HAP-1 (cell line): ENCODE measurements at regions not wholly inside any gene's neighbourhood (a gene's known extent, or its start where the extent isn't known, plus 50 kb on each side); places are given as distances from the start of the nearest gene placed in this dataset.
A peak's percentile ranks its signal among the peaks of the same experiment; 100 is the strongest.

Experiments
- DNase-seq, 2 experiments: peaks; one replicate each; pipeline ENCODE4 v3.0.0-alpha.2; 2016 to 2020; ENCODE audit warnings: low spot score in 2 of 2
- H3K27me3 ChIP-seq: fragments of 250-450 bp; sonication (Bioruptor Pico); 2 replicates; pipeline ENCODE4 v1.5.1; 2020; ENCODE audit warnings: low read depth, mild to moderate bottlenecking, moderate library complexity
- H3K36me3 ChIP-seq: fragments of 250-450 bp; sonication (Bioruptor Pico); replicated peaks from 2 replicates; pipeline ENCODE4 v1.5.1; 2020; ENCODE audit warnings: mild to moderate bottlenecking
- H3K4me1 ChIP-seq: fragments of 250-450 bp; sonication (Bioruptor Pico); 2 replicates; pipeline ENCODE4 v1.5.1; 2020; ENCODE audit warnings: mild to moderate bottlenecking
- H3K4me3 ChIP-seq: fragments of 250-450 bp; sonication (Bioruptor Pico); 2 replicates; pipeline ENCODE4 v1.5.1; 2020; ENCODE audit warnings: mild to moderate bottlenecking, moderate library complexity
- H3K9me3 ChIP-seq: fragments of 250-450 bp; sonication (Bioruptor Pico); 2 replicates; pipeline ENCODE4 v1.5.1; 2020; ENCODE audit warnings: mild to moderate bottlenecking, moderate library complexity
- in situ Hi-C: fragments of 300-500 bp; cut with MboI; formaldehyde crosslinking; loops from 3 replicates; pipeline ENCODE4 v1.14.3; 2020; ENCODE audit warnings: low sequenced_read_pairs, inconsistent platforms, mixed read lengths

- no peak for DNase-seq
Measured at GRCh38 chr3:59559721-59560435, 510.1 kb upstream of the CFAP20DC start.

GRCh38 chr3:59558906-59559720, 509.3 kb upstream of the CFAP20DC start:
- DNase-seq = no peak
- in situ Hi-C loops = no loop called here

More at GRCh38 chr3:59559721-59560435, 510.1 kb upstream of the CFAP20DC start:
- H3K4me3 ChIP-seq = no peak overlapping the region
- in situ Hi-C loops = no loop called here
- no peaks in the 10 kb centered on the region for H3K4me1 ChIP-seq
- H3K27me3 ChIP-seq = no peaks in the 10 kb centered on the region
- H3K36me3 ChIP-seq = no peaks in the 10 kb centered on the region
- no peaks in the 10 kb centered on the region for H3K9me3 ChIP-seq

GRCh38 chr3:59555593-59556315, 505.9 kb upstream of the CFAP20DC start:
- peaks cover 3% of the 10 kb centered on the region for H3K27me3 ChIP-seq
- no peaks in the 10 kb centered on the region for H3K4me1 ChIP-seq
- no peaks in the 10 kb centered on the region for H3K36me3 ChIP-seq
- no peaks in the 10 kb centered on the region for H3K9me3 ChIP-seq
- DNase-seq = no peak
- H3K4me3 ChIP-seq = no peak overlapping the region
- in situ Hi-C loops = no loop called here

More at GRCh38 chr3:59558906-59559720, 509.3 kb upstream of the CFAP20DC start:
- no peaks in the 10 kb centered on the region for H3K36me3 ChIP-seq
- no peak overlapping the region for H3K4me3 ChIP-seq
- no peaks in the 10 kb centered on the region for H3K4me1 ChIP-seq
- H3K27me3 ChIP-seq = no peaks in the 10 kb centered on the region; the same call in none of the 2 replicates
- no peaks in the 10 kb centered on the region for H3K9me3 ChIP-seq

- H3K4me1 ChIP-seq = no peaks in the 10 kb centered on the region
- peaks cover 3% of the 10 kb centered on the region for H3K27me3 ChIP-seq
- no peak for DNase-seq
- H3K4me3 ChIP-seq = no peak overlapping the region
- in situ Hi-C loops = no loop called here
- H3K9me3 ChIP-seq = no peaks in the 10 kb centered on the region
- no peaks in the 10 kb centered on the region for H3K36me3 ChIP-seq
Measured at GRCh38 chr3:59553076-59553475, 503.3 kb upstream of the CFAP20DC start.

GRCh38 chr3:59551834-59552233, 502.0 kb upstream of the CFAP20DC start:
- Histone ChIP-seq H3K27me3 (peaks cover 3% of the 10 kb centered on the region), H3K4me3 (no peak overlapping the region), H3K9me3 (no peaks in the 10 kb centered on the region), H3K36me3 (no peaks in the 10 kb centered on the region), H3K4me1 (no peaks in the 10 kb centered on the region)
- in situ Hi-C loops = no loop called here
- no peak for DNase-seq

GRCh38 chr3:59549962-59550361, 500.1 kb upstream of the CFAP20DC start:
- no peak for DNase-seq
- Histone ChIP-seq H3K9me3 (no peaks in the 10 kb centered on the region), H3K4me3 (no peak overlapping the region), H3K36me3 (no peaks in the 10 kb centered on the region), H3K4me1 (no peaks in the 10 kb centered on the region), H3K27me3 (peaks cover 3% of the 10 kb centered on the region)
- in situ Hi-C loops = no loop called here

- no peaks in the 10 kb centered on the region for H3K4me1 ChIP-seq
- 0 out of 2 replicates have a peak, but pooled peaks cover 3% of the 10 kb centered on the region for H3K27me3 ChIP-seq
- H3K36me3 ChIP-seq = no peaks in the 10 kb centered on the region
- H3K4me3 ChIP-seq = no peak overlapping the region
- no peak for DNase-seq
- H3K9me3 ChIP-seq = no peaks in the 10 kb centered on the region
- in situ Hi-C loops = no loop called here
Measured at GRCh38 chr3:59547874-59548273, 498.0 kb upstream of the CFAP20DC start.

GRCh38 chr3:59546522-59546921, 496.7 kb upstream of the CFAP20DC start:
- Histone ChIP-seq H3K36me3 (no peaks in the 10 kb centered on the region), H3K4me3 (no peak overlapping the region), H3K9me3 (no peaks in the 10 kb centered on the region), H3K4me1 (no peaks in the 10 kb centered on the region), H3K27me3 (no peaks in the 10 kb centered on the region)
- no peak for DNase-seq
- in situ Hi-C loops = no loop called here

GRCh38 chr3:59545374-59545773, 495.5 kb upstream of the CFAP20DC start:
- in situ Hi-C loops = no loop called here
- Histone ChIP-seq H3K36me3 (no peaks in the 10 kb centered on the region), H3K4me1 (no peaks in the 10 kb centered on the region)

GRCh38 chr3:59542276-59542675, 492.5 kb upstream of the CFAP20DC start:
- H3K4me1 ChIP-seq = no peaks in the 10 kb centered on the region
- H3K36me3 ChIP-seq = no peaks in the 10 kb centered on the region
- no peak for DNase-seq
- H3K9me3 ChIP-seq = no peaks in the 10 kb centered on the region
- H3K4me3 ChIP-seq = no peak overlapping the region
- H3K27me3 ChIP-seq = peaks cover 2% of the 10 kb centered on the region; the same call in 1 of the 2 replicates
- in situ Hi-C loops = no loop called here

More at GRCh38 chr3:59545374-59545773, 495.5 kb upstream of the CFAP20DC start:
- Histone ChIP-seq H3K27me3 (no peaks in the 10 kb centered on the region), H3K4me3 (no peak overlapping the region), H3K9me3 (no peaks in the 10 kb centered on the region)
- DNase-seq = no peak

GRCh38 chr3:59540696-59541095, 490.9 kb upstream of the CFAP20DC start:
- no peaks in the 10 kb centered on the region for H3K36me3 ChIP-seq
- no peak for DNase-seq
- in situ Hi-C loops = no loop called here
- H3K4me3 ChIP-seq = no peak overlapping the region
- no peaks in the 10 kb centered on the region for H3K4me1 ChIP-seq
- H3K27me3 ChIP-seq = peaks cover 2% of the 10 kb centered on the region; the same call in 1 of the 2 replicates
- H3K9me3 ChIP-seq = no peaks in the 10 kb centered on the region

- Histone ChIP-seq H3K4me1 (no peaks in the 10 kb centered on the region), H3K9me3 (no peaks in the 10 kb centered on the region), H3K27me3 (peaks cover 2% of the 10 kb centered on the region; the same call in 1 of the 2 replicates), H3K36me3 (no peaks in the 10 kb centered on the region), H3K4me3 (no peak overlapping the region)
- DNase-seq = peak in 1 of 2 experiments; percentile 19
- in situ Hi-C loops = no loop called here
Measured at GRCh38 chr3:59540241-59540640, 490.4 kb upstream of the CFAP20DC start.

GRCh38 chr3:59538753-59539432, 489.1 kb upstream of the CFAP20DC start:
- in situ Hi-C loops = no loop called here
- no peaks in the 10 kb centered on the region for H3K4me1 ChIP-seq
- H3K4me3 ChIP-seq = no peak overlapping the region
- no peaks in the 10 kb centered on the region for H3K36me3 ChIP-seq
- DNase-seq = no peak
- no peaks in the 10 kb centered on the region for H3K9me3 ChIP-seq
- H3K27me3 ChIP-seq = peaks cover 2% of the 10 kb centered on the region; the same call in 1 of the 2 replicates
